ENCODE measurements at regions not wholly inside any gene's neighbourhood (a gene's known extent, or its start where the extent isn't known, plus 50 kb on each side); places are given as distances from the start of the nearest gene placed in this dataset.

DNA sequence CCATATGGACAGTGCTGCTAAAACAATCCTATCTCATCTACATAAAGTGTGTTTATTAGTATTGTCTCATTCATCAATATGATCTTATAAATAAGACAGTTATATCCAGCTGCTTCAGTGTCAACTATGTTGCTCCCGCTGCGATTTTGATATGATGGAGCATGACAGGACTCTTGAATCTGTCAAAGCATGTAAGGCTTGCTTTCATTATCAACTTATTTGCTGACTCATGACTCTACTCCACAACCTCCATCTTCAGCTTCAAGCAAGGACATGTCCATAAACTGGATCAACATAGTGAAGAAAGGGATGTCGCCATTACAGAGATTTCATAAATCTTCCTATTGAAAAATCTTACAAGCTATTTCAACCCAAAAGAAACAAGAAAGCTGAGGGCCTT is 2812.6 kb downstream of the PCDH9 start:
- Mint-ChIP-seq H3K36me3 (ENCODE audit: insufficient read depth) (no peaks in the 10 kb centered on the region), H3K27me3 (no peaks in the 10 kb centered on the region), H3K9me3 (ENCODE audit: low read depth) (no peaks in the 10 kb centered on the region), H3K4me3 (ENCODE audit: low read depth) (no peak overlapping the region), H3K4me1 (ENCODE audit: low read depth) (no peaks in the 10 kb centered on the region), H3K27ac (no peak overlapping the region)
- DNase-seq (ENCODE audit: low spot score, unreplicated experiment), result no peak
- TF ChIP-seq, protein P1, sequence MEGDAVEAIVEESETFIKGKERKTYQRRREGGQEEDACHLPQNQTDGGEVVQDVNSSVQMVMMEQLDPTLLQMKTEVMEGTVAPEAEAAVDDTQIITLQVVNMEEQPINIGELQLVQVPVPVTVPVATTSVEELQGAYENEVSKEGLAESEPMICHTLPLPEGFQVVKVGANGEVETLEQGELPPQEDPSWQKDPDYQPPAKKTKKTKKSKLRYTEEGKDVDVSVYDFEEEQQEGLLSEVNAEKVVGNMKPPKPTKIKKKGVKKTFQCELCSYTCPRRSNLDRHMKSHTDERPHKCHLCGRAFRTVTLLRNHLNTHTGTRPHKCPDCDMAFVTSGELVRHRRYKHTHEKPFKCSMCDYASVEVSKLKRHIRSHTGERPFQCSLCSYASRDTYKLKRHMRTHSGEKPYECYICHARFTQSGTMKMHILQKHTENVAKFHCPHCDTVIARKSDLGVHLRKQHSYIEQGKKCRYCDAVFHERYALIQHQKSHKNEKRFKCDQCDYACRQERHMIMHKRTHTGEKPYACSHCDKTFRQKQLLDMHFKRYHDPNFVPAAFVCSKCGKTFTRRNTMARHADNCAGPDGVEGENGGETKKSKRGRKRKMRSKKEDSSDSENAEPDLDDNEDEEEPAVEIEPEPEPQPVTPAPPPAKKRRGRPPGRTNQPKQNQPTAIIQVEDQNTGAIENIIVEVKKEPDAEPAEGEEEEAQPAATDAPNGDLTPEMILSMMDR (IDR thresholded peaks at IDR 0.05; ENCODE audit: unreplicated experiment), result no peak

DNA sequence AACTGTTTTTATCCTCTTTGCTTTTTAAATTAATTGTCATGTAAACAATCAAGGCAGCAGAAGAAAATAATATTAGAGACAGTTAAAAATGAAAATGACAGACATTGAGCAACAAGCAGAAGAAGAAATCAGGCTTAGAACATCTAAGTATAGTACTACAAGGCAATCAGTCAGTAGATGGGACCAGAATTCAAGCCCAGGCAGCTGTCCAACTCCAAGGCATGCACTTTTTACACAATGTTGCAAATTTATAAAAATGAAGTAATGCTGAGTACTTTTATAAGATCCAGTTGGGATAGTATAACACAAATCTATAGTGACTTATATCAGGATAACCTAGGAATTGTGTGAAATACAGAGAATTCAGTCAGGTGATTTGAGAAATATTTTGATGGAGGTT is 2815.8 kb downstream of the PCDH9 start:
- TF ChIP-seq, protein P1 (IDR thresholded peaks at IDR 0.05; ENCODE audit: unreplicated experiment), result no peak
- Mint-ChIP-seq H3K9me3 (ENCODE audit: low read depth) (no peaks in the 10 kb centered on the region), H3K4me1 (ENCODE audit: low read depth) (no peaks in the 10 kb centered on the region), H3K27ac (no peak overlapping the region), H3K36me3 (ENCODE audit: insufficient read depth) (no peaks in the 10 kb centered on the region), H3K27me3 (no peaks in the 10 kb centered on the region), H3K4me3 (ENCODE audit: low read depth) (no peak overlapping the region)
- DNase-seq (ENCODE audit: low spot score, unreplicated experiment), result no peak

DNA sequence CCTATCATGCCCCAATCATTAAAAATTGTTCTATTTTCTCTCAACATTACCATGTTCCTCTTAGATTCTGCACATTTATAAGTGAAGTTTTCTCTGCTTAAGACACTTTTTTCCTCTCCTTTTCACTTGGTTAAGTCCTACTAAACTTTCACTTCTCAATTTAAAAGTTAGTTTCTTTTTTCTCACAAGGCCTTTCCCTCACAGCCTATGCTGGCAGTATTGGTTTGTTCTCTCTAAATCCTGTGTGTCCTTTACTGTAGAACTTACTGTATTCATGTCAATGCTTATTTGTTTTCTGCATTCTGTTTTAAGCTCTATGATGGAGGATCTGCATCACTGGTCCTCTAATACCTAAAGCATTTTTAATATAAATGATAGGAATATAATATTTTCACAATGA is 2816.6 kb downstream of the PCDH9 start:
- Mint-ChIP-seq H3K9me3 (ENCODE audit: low read depth) (no peaks in the 10 kb centered on the region), H3K4me3 (ENCODE audit: low read depth) (no peak overlapping the region), H3K4me1 (ENCODE audit: low read depth) (no peaks in the 10 kb centered on the region), H3K27me3 (no peaks in the 10 kb centered on the region), H3K27ac (no peak overlapping the region), H3K36me3 (ENCODE audit: insufficient read depth) (no peaks in the 10 kb centered on the region)
- TF ChIP-seq, protein P1 (IDR thresholded peaks at IDR 0.05; ENCODE audit: unreplicated experiment), result no peak
- DNase-seq (ENCODE audit: low spot score, unreplicated experiment), result no peak

DNA sequence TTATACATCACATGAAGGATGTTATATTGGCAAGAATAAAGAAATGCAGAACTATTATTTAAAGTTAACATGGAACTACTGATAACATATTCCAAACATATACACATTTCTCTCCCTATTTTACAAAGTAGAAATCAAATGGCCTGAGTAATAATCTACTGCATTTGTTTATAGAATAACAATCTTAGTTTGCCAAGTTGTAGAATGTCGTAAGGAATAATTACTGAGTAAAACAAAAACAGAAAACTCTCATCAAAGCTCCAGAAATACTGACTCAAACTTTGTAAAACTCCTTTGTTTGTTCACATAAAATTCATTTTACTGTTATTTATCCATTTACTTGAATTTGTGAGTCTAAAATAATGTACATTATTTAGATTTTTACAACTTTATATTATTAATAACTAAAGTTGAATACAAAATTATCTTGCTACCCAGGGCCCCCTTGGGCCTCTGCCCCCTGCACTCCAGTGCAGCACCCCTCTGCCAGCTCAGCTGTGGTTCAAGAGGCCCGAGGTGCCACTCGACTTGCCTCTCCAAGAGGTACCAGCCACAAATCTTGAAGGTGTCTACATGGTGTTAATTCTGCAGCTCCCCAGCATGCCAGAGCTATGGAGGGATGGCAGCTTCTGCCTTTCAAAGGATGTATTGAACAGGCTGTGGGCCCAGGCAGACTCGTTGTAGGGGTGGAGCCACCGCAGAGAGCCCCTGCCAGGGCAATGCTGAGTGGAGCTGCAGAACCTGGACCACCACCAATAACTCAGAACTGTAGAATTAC is 2819.7 kb downstream of the PCDH9 start:
- H3K4me3 Mint-ChIP-seq (ENCODE audit: low read depth), result no peak overlapping the region
- H3K4me1 Mint-ChIP-seq (ENCODE audit: low read depth), result no peaks in the 10 kb centered on the region
- DNase-seq (ENCODE audit: low spot score, unreplicated experiment), result no peak
- no peaks in the 10 kb centered on the region for H3K36me3 Mint-ChIP-seq (ENCODE audit: insufficient read depth)
- no peaks in the 10 kb centered on the region for H3K9me3 Mint-ChIP-seq (ENCODE audit: low read depth)
- TF ChIP-seq, protein P1 (IDR thresholded peaks at IDR 0.05; ENCODE audit: unreplicated experiment), result no peak
- H3K27ac Mint-ChIP-seq, result no peak overlapping the region
- no peaks in the 10 kb centered on the region for H3K27me3 Mint-ChIP-seq

DNA sequence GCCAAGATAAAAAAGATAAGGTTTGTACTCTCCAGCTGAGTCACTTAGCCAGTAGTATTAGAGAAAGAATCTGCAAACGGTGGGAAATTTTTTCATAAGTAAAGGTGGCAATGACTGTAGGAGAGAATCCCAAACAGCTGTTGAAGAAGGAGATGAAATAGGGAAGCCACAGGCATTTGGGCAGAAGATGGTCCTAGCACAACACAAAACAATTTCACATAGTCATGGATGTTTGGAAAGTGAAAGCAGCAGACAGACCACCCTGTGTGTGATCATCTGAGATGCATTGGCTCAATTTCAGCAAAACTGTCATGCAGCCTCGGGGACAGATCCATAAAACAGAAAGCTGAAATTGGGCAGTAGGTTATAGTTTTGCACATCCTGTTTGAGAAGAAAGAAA is 2832.4 kb downstream of the PCDH9 start:
- no peak overlapping the region for H3K4me3 Mint-ChIP-seq (ENCODE audit: low read depth)
- H3K36me3 Mint-ChIP-seq (ENCODE audit: insufficient read depth), result no peaks in the 10 kb centered on the region
- no peaks in the 10 kb centered on the region for H3K9me3 Mint-ChIP-seq (ENCODE audit: low read depth)
- TF ChIP-seq, protein P1 (IDR thresholded peaks at IDR 0.05; ENCODE audit: unreplicated experiment), result no peak
- no peak overlapping the region for H3K27ac Mint-ChIP-seq
- no peak for DNase-seq (ENCODE audit: low spot score, unreplicated experiment)
- no peaks in the 10 kb centered on the region for H3K4me1 Mint-ChIP-seq (ENCODE audit: low read depth)
- no peaks in the 10 kb centered on the region for H3K27me3 Mint-ChIP-seq
